ENCODE measurements at regions not wholly inside any gene's neighbourhood (a gene's known extent, or its start where the extent isn't known, plus 50 kb on each side); places are given as distances from the start of the nearest gene placed in this dataset.

DNA sequence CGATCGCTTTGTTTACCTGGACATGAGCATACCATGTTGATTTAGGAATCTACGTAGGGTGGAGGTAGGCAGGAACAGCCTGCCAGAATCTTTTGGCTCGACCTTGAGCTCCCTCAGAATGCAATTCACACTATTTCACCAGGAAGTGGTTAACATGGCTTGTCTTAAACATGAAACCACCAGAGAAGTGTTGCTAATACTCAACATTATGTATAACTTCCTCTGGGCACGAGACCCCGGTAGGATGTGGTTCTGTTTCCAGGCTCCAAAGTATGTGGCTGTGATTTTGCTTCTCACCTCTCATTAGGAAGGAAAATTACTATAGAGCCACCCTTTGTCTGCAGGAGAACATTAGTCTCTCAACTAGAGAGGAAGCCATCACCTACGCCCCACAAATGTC is 59.0 kb upstream of the VCX3B start:
- TF ChIP-seq, protein P1, sequence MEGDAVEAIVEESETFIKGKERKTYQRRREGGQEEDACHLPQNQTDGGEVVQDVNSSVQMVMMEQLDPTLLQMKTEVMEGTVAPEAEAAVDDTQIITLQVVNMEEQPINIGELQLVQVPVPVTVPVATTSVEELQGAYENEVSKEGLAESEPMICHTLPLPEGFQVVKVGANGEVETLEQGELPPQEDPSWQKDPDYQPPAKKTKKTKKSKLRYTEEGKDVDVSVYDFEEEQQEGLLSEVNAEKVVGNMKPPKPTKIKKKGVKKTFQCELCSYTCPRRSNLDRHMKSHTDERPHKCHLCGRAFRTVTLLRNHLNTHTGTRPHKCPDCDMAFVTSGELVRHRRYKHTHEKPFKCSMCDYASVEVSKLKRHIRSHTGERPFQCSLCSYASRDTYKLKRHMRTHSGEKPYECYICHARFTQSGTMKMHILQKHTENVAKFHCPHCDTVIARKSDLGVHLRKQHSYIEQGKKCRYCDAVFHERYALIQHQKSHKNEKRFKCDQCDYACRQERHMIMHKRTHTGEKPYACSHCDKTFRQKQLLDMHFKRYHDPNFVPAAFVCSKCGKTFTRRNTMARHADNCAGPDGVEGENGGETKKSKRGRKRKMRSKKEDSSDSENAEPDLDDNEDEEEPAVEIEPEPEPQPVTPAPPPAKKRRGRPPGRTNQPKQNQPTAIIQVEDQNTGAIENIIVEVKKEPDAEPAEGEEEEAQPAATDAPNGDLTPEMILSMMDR (IDR thresholded peaks at IDR 0.05), result no peak
- TF ChIP-seq POLR2A (IDR thresholded peaks at IDR 0.05), result no peak

Data from transverse colon (tissue), 3 donors.